IgD-negative memory B cell (primary cell): ENCODE measurements at regions not wholly inside any gene's neighbourhood (a gene's known extent, or its start where the extent isn't known, plus 50 kb on each side); places are given as distances from the start of the nearest gene placed in this dataset.

ENCODE experiments used
- H3K27ac Mint-ChIP-seq, 3 donors: one replicate each; pipeline ENCODE4 v1.8.0; 2020 to 2022; ENCODE audit warnings: mild to moderate bottlenecking in 3 of 3, mixed read lengths in 3 of 3, moderate library complexity in 1 of 3
- H3K27me3 Mint-ChIP-seq: one replicate; pipeline ENCODE4 v1.8.0; 2021; ENCODE audit warnings: mixed read lengths
- H3K36me3 Mint-ChIP-seq: one replicate; pipeline ENCODE4 v1.8.0; 2020; ENCODE audit warnings: mild to moderate bottlenecking, mixed read lengths
- H3K4me1 Mint-ChIP-seq, 3 donors: one replicate each; pipeline ENCODE4 v1.8.0; 2020 to 2022; ENCODE audit warnings: mixed read lengths in 3 of 3, mild to moderate bottlenecking in 1 of 3
- H3K4me3 Mint-ChIP-seq, 4 donors: one replicate each; pipeline ENCODE4 v1.8.0; 2020 to 2022; ENCODE audit warnings: mild to moderate bottlenecking in 4 of 4, mixed read lengths in 4 of 4, moderate library complexity in 3 of 4
- H3K9me3 Mint-ChIP-seq, 3 donors: one replicate each; pipeline ENCODE4 v1.8.0; 2020 to 2021; ENCODE audit warnings: mixed read lengths in 3 of 3, mild to moderate bottlenecking in 1 of 3

DNA sequence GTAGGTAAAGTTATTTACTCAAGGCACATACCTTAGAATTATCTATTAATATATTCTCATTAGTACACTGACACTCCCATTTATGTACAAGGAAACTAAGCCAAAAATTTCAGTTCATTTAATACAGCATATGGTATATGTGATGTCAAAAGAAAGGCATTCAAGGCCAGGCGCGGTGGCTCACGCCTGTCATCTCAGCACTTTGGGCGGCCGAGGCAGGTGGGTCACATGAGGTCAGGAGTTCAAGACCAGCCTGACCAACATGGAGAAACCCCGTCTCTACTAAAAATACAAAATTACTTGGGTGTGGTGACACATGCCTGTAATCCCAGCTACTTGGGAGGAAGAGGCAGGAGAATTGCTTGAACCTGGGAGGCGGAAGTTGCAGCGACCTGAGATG, 435.2 kb downstream of the GBE1 start:
- Mint-ChIP-seq H3K27ac (no peak overlapping the region), H3K4me1 (no peaks in the 10 kb centered on the region), H3K36me3 (no peaks in the 10 kb centered on the region), H3K4me3 (no peak overlapping the region), H3K9me3 (peaks cover 0 to 6% (median 3%) of the 10 kb centered on the region in 3 donors), H3K27me3 (no peaks in the 10 kb centered on the region)

DNA sequence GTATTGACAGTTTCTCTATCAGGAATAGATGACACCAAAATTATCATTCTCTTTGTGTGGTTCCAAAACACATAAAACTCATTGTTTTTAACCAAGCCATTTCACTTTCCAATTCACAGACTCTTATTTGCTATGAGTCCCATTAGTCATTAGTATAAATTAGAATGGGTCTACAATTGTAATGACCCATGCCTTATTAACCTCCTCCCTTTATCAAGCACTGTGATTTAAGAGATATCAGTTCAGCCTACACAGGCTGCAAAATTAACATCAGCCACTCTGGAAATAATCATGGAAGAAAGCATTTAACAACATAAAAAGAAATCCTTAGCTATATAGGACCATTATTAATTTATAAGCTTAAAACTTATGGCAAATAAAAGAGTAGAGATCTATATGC, 440.6 kb downstream of the GBE1 start:
- no peak overlapping the region for H3K4me3 Mint-ChIP-seq
- H3K36me3 Mint-ChIP-seq: no peaks in the 10 kb centered on the region
- no peaks in the 10 kb centered on the region for H3K27me3 Mint-ChIP-seq
- no peaks in the 10 kb centered on the region for H3K4me1 Mint-ChIP-seq
- H3K9me3 Mint-ChIP-seq: no peaks in the 10 kb centered on the region
- H3K27ac Mint-ChIP-seq: no peak overlapping the region

DNA sequence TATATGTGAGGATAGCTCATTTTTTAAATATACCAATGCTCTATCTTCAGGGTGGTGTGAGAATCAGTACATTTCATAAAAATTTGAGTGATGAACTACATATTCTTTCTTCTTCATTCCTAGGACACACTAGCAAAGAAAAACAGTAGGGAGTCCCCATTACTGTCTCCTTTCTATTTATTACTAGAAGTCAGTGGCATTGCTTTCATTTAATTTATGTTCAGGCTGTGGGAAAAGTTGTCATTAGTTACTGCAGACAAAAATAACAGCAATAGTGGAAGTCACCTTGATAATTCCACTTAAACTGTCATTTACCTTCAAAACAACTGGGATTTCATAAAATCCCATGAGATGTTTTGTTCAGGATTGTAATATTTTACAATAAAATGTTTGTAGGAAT, 446.4 kb downstream of the GBE1 start:
- H3K4me3 Mint-ChIP-seq: no peak overlapping the region
- H3K36me3 Mint-ChIP-seq: no peaks in the 10 kb centered on the region
- H3K4me1 Mint-ChIP-seq: no peaks in the 10 kb centered on the region
- peaks cover 0 to 8% (median 0%) of the 10 kb centered on the region in 3 donors for H3K9me3 Mint-ChIP-seq
- H3K27ac Mint-ChIP-seq: no peak overlapping the region
- no peaks in the 10 kb centered on the region for H3K27me3 Mint-ChIP-seq

DNA sequence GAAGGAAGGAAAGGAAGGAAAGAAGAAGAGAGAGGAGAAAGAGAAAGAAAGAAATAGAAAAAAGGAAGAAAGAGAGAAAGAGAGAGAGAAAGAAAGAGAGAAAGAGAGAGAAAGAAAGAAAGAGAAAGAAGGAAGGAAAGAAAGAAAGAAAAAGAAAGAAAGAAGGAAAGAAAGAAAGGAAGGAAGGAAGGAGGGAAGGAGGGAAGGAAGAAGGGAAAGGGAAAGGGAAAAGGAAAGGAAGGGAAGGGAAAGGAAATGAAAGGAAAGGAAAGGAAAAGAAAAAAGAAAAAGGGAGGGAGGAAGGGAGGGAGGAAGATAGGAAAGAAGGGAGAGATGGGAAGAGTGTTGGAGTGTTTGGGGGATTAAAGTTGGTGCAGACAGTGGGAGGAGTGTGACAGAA, 450.1 kb downstream of the GBE1 start:
- no peaks in the 10 kb centered on the region for H3K27me3 Mint-ChIP-seq
- no peaks in the 10 kb centered on the region for H3K36me3 Mint-ChIP-seq
- peaks cover 0 to 8% (median 0%) of the 10 kb centered on the region in 3 donors for H3K9me3 Mint-ChIP-seq
- H3K4me1 Mint-ChIP-seq: no peaks in the 10 kb centered on the region
- no peak overlapping the region for H3K4me3 Mint-ChIP-seq
- H3K27ac Mint-ChIP-seq: no peak overlapping the region

DNA sequence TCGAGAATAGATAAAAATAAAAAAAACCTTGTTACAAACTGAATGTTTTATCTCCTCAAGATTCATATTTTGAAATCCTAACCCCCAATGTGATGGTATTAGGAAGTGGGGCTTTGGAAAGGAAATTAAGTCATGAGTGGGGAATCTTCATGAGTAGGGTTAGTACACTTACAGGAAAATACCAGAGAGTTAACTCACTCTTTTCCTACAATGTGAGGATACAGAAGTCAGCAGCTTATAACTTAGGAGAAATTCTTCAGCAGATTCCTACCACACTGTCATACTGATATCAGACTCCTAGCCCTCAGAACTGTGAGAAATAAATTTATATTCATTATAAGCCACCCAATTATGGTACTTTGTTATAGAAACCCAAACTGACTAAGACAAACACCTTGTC, 453.1 kb downstream of the GBE1 start:
- peaks cover 0 to 3% (median 0%) of the 10 kb centered on the region in 3 donors for H3K9me3 Mint-ChIP-seq

DNA sequence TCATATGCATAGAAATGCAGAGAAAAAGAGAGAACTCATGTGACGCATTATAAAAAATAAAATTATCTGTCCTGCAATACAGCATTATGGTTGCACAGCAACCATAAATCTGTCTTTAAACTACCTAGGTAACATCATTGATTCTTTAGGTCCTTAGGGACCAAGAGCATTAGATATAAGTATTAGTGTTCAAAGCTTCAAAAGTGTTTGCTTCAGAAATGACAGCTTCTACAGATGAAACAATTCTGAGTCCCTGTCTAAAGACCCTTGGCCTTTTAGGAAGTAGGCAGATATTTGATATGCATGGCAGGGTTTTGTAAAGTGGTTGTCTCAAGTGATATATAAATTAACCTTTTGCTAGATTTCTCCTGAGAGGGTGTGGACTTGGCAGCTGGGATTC, 454.2 kb downstream of the GBE1 start:
- Mint-ChIP-seq H3K9me3 (no peaks in the 10 kb centered on the region), H3K36me3 (no peaks in the 10 kb centered on the region), H3K27ac (no peak overlapping the region), H3K4me1 (no peaks in the 10 kb centered on the region), H3K27me3 (no peaks in the 10 kb centered on the region), H3K4me3 (no peak overlapping the region)

More for the DNA sequence above, 453.1 kb downstream of the GBE1 start:
- Mint-ChIP-seq H3K4me3 (no peak overlapping the region), H3K36me3 (no peaks in the 10 kb centered on the region), H3K27me3 (no peaks in the 10 kb centered on the region), H3K4me1 (no peaks in the 10 kb centered on the region), H3K27ac (no peak overlapping the region)

DNA sequence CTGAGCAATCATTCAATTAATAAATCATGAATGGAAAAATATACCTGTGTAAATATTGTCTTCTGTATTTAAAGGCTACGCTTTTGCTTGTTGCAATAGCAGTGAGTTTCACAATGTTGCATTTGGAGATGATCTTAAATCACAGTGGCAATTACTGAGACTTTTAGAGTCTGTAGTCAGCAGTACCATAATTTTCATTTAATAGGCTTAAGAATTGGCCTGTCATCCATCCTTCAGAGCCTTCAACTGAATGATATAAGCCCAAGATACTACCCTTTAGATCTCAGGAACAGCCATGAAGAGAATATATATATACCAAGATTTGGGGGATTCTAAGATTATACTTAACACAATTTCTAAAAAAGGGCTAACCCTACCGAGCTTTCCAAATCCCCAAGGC, 458.1 kb downstream of the GBE1 start:
- H3K27me3 Mint-ChIP-seq: no peaks in the 10 kb centered on the region
- H3K36me3 Mint-ChIP-seq: no peaks in the 10 kb centered on the region
- H3K4me3 Mint-ChIP-seq: no peak overlapping the region
- no peaks in the 10 kb centered on the region for H3K9me3 Mint-ChIP-seq
- H3K4me1 Mint-ChIP-seq: no peaks in the 10 kb centered on the region
- no peak overlapping the region for H3K27ac Mint-ChIP-seq

DNA sequence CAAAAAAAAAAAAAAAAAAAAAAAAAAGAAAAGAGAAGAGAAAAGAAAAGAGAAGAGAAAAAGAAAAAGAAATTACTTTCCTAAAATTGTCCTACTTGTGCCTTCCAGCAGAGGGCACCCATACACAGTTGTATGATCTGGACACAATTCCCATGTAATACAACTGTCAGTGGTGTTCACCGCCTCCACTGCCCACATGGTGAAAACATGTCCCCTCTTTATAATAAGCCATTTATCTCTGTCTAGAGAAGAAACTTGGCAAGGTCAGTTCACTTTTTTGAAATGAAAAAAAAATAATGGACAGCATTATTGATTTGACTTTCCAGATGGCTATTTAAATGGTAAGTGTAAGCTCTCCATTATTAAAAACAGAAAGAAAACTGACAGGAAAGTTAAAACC, 459.4 kb downstream of the GBE1 start:
- Mint-ChIP-seq H3K27ac (no peak overlapping the region), H3K27me3 (no peaks in the 10 kb centered on the region), H3K4me3 (no peak overlapping the region), H3K36me3 (no peaks in the 10 kb centered on the region), H3K4me1 (no peaks in the 10 kb centered on the region), H3K9me3 (peaks cover 0 to 2% (median 0%) of the 10 kb centered on the region in 3 donors)

DNA sequence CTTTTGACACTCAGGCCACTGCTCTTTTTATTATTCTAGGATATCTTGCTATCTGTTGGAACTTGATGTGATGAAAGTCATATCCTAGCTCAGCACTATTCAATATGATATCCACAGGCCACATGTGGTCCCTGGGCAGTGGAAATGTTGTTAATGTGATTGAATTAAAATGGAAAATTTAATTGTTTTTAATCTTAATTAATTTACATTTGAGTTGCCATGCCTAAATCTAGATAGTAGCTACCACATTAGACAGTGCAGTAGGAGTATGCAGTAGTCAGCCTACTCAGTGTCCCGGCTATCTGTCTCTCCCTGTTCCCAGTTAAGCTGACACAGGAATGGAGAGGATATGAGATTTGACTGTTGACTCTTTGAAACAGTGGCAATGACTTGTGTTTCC, 460.2 kb downstream of the GBE1 start:
- no peak overlapping the region for H3K27ac Mint-ChIP-seq
- H3K27me3 Mint-ChIP-seq: no peaks in the 10 kb centered on the region
- H3K4me1 Mint-ChIP-seq: no peaks in the 10 kb centered on the region
- H3K4me3 Mint-ChIP-seq: no peak overlapping the region
- no peaks in the 10 kb centered on the region for H3K36me3 Mint-ChIP-seq
- peaks cover 0 to 2% (median 0%) of the 10 kb centered on the region in 3 donors for H3K9me3 Mint-ChIP-seq

DNA sequence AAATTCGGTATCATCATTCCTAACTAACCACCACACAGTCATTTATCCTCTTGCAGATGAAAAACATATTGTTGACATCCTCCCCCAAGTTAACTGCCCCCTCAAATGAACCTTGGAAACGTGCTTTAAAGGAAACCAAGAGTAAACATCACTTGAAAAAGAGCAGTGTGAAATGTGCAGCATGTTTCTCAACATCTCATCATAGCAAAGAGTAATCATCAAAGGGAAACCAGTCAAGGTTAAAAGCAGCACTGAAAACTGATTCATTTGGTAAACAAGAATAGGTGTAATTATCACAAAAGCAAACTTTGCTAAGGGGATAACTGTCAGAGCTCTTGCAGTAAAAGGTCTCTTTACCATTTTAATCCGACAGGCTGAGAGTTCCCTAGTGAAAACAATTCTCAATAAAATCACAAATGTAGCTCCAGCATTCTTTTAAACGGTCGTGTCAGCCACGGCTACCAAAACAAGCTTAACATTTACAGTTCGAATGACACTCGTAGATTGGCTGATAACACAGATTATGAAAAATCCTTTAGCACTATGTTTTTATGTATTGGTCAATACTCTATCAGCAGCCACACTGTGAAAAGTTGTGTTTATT, 461.0 kb downstream of the GBE1 start:
- Mint-ChIP-seq H3K27me3 (no peaks in the 10 kb centered on the region), H3K36me3 (no peaks in the 10 kb centered on the region), H3K27ac (no peak overlapping the region), H3K4me3 (no peak overlapping the region), H3K9me3 (peaks cover 0 to 2% (median 0%) of the 10 kb centered on the region in 3 donors), H3K4me1 (no peaks in the 10 kb centered on the region)

DNA sequence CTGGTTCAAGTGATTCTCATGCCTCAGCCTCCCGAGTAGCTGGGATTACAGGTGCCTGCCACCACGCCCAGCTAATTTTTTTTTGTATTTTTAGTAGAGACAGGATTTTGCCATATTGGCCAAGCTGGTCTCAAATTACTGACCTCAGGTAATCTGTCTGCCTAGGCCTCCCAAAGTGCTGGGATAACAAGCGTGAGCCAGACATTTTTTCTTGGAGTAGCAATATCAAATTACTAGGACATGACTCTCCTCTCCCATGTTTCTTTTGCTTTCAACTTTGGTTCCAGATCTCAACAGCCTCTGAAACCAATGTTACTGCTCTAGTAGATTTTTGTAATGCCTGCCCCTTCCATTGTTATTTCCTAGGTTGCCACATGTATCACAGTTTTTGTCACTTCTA, 462.0 kb downstream of the GBE1 start:
- Mint-ChIP-seq H3K27ac (no peak overlapping the region), H3K9me3 (peaks cover 0 to 2% (median 0%) of the 10 kb centered on the region in 3 donors), H3K4me1 (no peaks in the 10 kb centered on the region), H3K4me3 (no peak overlapping the region), H3K36me3 (no peaks in the 10 kb centered on the region), H3K27me3 (no peaks in the 10 kb centered on the region)

DNA sequence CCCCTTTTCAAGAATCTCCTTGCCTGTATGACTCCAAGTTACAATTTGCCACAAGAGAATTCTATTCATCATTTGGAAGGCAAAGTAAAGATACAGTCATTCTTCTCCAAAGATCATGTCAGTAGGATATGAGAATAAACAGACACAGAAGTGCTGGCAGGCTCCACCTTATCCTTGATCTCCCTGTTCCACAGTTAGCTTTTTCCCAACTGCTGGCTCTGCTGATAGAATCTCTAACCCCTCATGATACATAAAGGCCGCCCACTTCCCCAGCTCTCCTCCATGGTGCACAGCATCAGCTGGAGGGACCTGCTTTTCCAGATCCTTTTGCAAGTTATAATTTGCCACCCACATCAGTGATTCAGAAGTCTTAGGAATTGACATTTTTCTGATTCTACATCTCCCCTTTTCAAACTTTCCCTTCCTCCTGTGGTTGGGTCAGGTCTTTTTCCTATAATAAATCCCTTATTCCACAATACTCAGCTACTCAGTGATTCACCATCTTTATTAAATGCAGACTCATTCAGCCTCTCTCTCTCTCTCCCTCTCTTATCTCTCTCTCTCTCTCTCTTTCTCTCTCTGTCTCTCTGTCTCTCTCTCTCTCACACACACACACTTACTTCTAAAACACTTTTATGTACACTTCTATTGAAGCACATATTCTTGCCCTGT, 465.4 kb downstream of the GBE1 start:
- Mint-ChIP-seq H3K27ac (no peak overlapping the region), H3K27me3 (no peaks in the 10 kb centered on the region), H3K4me3 (no peak overlapping the region), H3K9me3 (peaks cover 0 to 2% (median 0%) of the 10 kb centered on the region in 3 donors), H3K4me1 (no peaks in the 10 kb centered on the region), H3K36me3 (no peaks in the 10 kb centered on the region)

DNA sequence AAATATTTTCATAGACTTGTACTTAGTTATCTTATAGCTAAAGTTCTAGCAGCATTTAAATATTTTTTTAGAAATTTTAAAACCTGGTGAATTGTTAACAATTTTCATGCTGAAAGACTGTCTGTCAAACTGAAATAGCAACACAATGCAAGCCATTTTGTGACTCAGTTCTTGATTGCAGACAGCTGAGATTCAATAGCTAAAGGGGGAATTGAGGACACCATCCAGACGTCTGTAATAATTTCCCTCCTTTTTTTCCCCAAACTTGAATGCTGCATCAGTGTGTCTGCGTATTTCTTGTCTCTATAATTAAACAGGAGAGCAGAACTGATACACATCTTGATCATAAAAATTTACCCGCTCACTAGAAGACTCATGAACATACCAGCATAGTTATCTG, 468.3 kb downstream of the GBE1 start:
- H3K27me3 Mint-ChIP-seq: no peaks in the 10 kb centered on the region
- no peaks in the 10 kb centered on the region for H3K4me1 Mint-ChIP-seq
- no peak overlapping the region for H3K27ac Mint-ChIP-seq
- no peak overlapping the region for H3K4me3 Mint-ChIP-seq
- no peaks in the 10 kb centered on the region for H3K36me3 Mint-ChIP-seq
- peaks cover 0 to 2% (median 0%) of the 10 kb centered on the region in 3 donors for H3K9me3 Mint-ChIP-seq

DNA sequence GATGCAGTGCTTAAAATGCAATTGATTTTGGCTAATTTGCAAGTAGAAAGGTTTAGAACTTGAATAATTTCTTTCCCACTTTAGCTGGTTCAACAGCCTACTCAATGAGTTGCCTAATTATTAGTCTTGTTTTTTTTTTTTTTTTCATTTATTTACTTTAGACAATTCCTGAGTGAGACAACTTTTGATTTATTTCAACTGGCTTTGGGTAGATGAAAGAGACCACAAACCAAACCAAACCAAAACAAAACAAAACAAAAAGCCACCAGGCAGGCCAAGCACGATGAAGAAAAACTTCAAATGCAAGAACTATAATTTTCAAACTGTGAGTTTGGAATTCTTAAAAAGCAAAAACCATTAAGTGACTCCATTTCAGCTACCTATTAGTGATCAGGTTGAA, 469.9 kb downstream of the GBE1 start:
- no peaks in the 10 kb centered on the region for H3K36me3 Mint-ChIP-seq
- no peak overlapping the region for H3K4me3 Mint-ChIP-seq
- no peak overlapping the region for H3K27ac Mint-ChIP-seq
- no peaks in the 10 kb centered on the region for H3K9me3 Mint-ChIP-seq
- no peaks in the 10 kb centered on the region for H3K27me3 Mint-ChIP-seq
- H3K4me1 Mint-ChIP-seq: no peaks in the 10 kb centered on the region

DNA sequence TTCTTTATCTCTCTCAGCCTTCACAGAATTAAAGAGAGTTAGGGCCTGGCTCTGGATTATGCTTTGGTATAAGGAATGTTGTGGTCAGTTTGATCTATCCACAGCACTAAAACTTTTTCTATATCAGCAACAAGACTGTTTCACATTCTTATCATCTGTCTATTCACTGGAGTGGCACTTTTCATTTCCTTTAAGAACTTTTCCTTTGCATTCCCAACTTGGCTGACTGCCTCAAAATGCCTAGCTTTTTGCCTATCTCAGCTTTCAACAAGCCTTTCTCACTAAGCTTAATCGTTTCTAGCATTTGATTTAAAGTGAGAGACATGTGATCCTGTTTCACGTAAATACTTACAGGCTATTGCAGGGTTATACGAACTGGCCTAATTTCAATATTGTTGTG, 471.8 kb downstream of the GBE1 start:
- H3K4me3 Mint-ChIP-seq: no peak overlapping the region
- H3K4me1 Mint-ChIP-seq: no peaks in the 10 kb centered on the region
- no peak overlapping the region for H3K27ac Mint-ChIP-seq
- no peaks in the 10 kb centered on the region for H3K36me3 Mint-ChIP-seq
- no peaks in the 10 kb centered on the region for H3K9me3 Mint-ChIP-seq
- no peaks in the 10 kb centered on the region for H3K27me3 Mint-ChIP-seq
